GM18505 (cell line): ENCODE measurements at regions not wholly inside any gene's neighbourhood (a gene's known extent, or its start where the extent isn't known, plus 50 kb on each side); places are given as distances from the start of the nearest gene placed in this dataset.
"Not testable (repeated sequence)": the region's sequence is repeated elsewhere in the genome, so short reads cannot be mapped to it uniquely, and the experiment has no call there.

Source experiments
- ATAC-seq: cut with Tn5 transposase; IDR thresholded peaks from one replicate; pipeline ENCODE4 v1.9.1; 2021; ENCODE audit not compliant: unreplicated experiment
- POLR2A ChIP-seq: IDR thresholded peaks from 4 replicates; pipeline ENCODE4 v1.6.1; 2011; ENCODE audit warnings: borderline replicate concordance; ENCODE audit not compliant: insufficient read depth, insufficient read length; ENCODE audit errors: extremely low read depth

DNA sequence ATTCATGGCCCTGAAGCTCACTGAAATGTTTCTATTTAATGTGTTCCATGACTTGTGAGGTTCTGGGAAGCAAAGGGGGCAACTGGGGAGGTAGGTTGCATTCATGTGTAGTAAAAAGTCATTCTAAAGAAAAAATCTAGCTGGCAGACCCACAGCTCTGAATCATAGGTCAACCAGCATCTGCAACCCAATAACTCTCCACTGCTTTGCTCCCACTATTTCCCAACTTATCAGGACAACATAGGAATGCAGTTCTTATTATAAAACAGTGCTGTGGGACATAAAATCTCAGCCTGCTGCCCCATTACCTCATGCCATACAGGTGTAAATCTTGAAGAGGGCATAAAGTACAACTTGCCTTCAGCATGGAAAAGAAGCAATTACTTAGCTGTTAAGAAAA is 576.1 kb upstream of the PTBP2 start:
- TF ChIP-seq POLR2A: no peak
- ATAC-seq: no peak

DNA sequence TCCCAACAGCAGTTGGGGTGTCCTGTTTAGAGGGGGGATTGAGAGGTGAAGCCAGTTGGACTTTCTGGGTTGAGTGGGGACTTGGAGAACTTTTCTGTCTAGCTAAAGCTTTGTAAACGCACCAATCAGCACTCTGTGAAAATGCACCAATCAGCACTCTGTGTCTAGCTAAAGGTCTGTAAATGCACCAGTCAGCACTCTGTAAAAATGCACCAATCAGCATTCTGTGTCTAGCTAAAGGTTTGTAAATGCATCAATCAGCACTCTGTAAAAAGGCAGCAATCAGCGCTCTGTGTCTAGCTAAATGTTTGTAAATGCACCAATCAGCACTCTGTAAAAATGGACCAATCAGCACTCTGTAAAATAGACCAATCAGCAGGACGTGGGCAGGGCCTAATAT is 568.6 kb upstream of the PTBP2 start:
- not testable (repeated sequence) for ATAC-seq

DNA sequence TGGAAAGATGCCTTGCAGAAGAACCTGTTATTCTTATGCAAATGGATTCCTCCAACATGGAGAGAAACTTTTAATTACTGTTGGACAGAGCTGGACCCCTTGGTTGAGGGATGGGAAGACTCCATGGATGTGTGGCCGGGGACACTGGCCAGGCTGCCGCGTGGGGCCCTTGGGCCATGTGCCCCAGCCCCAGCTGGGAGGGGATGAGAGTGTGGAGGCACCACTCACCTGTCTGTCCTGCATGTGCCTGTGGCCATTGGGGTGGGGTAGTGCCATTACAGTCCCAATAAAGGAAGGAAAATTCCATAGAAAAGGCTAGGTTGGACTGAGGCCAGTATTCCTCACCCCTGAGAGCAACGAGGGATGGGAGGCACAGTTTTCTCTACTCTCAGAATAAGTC is 564.5 kb upstream of the PTBP2 start:
- no peak for ATAC-seq
- no peak for TF ChIP-seq POLR2A

- no peak for ATAC-seq
- no peak for TF ChIP-seq POLR2A
Measured at GRCh38 chr1:96159379-96159778, 562.2 kb upstream of the PTBP2 start.

DNA sequence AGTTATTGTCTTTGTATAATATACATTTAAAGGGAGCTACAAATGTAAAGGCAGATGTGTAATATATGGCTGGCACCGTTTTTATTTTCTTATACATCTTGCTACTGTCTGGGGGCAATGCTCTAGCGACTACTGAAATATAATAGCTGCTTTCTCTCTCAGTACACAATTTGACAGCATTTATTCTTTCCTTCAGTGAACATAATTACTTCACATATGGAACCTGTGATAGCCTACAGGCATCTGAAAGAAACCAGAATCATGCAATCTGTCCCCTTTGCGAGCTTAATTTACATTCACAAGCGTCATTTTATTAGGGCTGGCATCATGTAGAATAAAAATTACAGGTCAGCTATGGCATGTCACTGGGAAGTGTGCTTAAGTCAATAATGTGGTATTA is 557.5 kb upstream of the PTBP2 start:
- no peak for ATAC-seq
- TF ChIP-seq POLR2A: no peak

DNA sequence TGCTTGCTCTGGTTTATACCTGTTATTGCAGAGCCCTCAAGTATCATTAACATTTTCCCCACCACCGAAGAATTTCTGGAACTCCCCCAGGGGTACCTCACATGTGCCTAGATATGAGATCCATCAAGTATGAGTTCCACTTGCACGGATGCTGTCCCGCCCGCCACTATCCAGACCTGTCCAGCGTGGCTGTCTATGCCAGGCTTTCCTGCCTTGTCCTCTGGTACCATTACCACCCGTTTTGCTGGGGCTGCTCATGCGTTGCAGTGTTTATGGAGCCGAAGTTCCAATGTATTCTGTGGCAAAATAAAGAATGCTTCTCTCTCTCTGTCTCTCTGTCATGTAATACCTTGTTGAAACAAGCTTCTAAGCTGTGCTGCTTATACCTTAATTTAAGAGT is 543.5 kb upstream of the PTBP2 start:
- TF ChIP-seq POLR2A: no peak

DNA sequence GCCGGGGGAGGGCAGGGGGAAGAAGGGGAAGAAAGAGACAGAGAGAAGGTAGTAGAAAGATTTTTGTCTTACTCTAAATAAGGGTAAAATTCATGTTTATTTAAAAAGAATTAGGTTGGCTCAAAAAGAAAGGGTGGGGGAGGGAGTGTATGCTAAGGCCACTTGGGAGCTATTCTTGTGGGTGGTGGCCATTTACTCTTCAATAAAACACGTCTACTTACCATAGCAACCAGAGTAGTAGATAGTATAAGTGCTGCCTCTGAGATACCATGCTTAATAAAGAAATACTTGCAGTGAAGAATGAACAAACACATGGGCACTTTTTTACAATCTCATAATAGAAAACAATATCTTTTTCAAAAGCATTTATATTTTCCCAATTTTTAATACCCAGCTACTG is 538.1 kb upstream of the PTBP2 start:
- ATAC-seq: no peak
- TF ChIP-seq POLR2A: no peak

More for the DNA sequence above, 543.5 kb upstream of the PTBP2 start:
- no peak for ATAC-seq

DNA sequence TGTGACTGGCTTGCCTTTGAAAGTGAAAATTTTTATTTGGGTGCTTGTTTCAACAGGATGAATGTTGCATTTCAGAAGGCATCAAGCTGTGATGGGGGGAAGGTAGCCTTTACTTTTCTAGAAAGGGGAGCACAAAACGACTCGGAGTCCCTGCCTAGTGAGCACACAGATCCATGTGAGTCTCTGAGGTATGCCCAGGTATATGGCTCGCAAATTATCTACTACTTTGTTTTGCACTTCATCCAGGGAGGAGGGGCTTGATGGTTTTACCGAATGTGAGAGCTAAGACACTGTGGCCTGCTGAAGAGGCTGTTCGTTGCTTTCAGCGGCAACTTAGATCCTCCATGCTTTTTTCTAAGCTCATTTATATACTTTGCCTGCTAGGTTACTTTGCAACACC is 537.7 kb upstream of the PTBP2 start:
- ATAC-seq: no peak

DNA sequence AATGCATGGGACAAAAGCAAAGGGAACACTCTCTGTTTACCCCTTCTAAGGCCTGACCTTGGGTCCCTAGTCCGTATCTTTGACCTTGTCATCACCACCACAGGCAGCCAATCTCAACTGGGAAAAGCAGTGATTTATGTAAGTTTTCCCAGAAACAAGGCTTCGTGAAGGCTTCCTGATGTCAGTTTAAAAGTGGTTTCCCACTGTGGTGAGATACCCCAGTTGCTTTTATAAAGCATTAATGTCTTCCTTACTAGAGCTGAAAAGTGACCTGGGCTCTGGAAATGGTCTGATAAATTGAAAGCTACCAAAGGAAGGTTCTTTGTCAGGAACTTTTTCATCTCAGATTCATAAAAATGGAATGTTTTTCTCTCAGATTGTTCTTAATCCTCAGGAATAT is 536.4 kb upstream of the PTBP2 start:
- TF ChIP-seq POLR2A: no peak
- no peak for ATAC-seq

More for the DNA sequence above, 537.7 kb upstream of the PTBP2 start:
- no peak for TF ChIP-seq POLR2A

- no peak for TF ChIP-seq POLR2A
- no peak for ATAC-seq
Measured at GRCh38 chr1:96187020-96187419, 534.6 kb upstream of the PTBP2 start.

GRCh38 chr1:96191165-96191564 is 530.4 kb upstream of the PTBP2 start:
- TF ChIP-seq POLR2A: no peak

DNA sequence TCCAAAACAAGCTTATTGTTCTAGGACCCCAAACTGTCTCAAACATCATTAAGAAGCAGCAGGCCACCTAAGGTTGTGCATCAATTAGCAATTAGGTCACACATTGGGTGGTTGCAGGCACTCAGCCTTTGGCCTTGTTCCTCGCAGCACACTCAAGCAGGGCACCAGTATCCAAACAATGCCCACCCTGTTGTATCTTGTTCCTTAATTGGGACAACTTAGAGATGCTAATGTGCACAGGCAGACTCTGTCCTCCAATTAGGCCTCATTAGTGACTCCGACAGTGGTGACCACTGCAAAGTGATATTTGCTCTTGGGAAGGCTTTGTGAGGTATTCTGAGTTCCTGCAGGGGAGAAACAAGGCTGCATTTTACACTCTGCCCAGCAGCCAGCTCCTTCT is 515.1 kb upstream of the PTBP2 start:
- ATAC-seq: no peak
- no peak for TF ChIP-seq POLR2A

More at GRCh38 chr1:96191165-96191564, 530.4 kb upstream of the PTBP2 start:
- no peak for ATAC-seq

- no peak for TF ChIP-seq POLR2A
- ATAC-seq: no peak
Measured at GRCh38 chr1:96207936-96208335, 513.6 kb upstream of the PTBP2 start.

- no peak for ATAC-seq
- TF ChIP-seq POLR2A: no peak
Measured at GRCh38 chr1:96208428-96208827, 513.2 kb upstream of the PTBP2 start.

DNA sequence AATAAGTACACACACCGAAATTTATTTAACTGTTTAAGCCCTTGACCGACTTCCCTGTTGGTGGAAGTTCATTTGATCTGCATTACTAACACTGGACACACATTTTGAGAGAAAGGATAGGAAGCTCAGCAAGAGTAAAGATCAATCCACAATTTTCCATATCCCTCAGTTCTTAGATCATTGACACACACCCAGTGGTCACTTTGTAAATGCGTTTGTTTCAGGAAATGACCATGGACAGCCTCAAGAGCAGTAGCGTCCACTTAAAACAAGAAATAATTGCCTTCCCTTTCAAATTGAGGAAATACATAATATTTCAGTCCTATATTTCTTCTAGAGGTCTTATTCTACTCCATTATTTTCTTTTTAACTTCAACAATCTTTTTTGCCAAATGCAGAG is 511.5 kb upstream of the PTBP2 start:
- no peak for ATAC-seq
- TF ChIP-seq POLR2A: no peak
